ENCODE measurements at regions not wholly inside any gene's neighbourhood (a gene's known extent, or its start where the extent isn't known, plus 50 kb on each side); places are given as distances from the start of the nearest gene placed in this dataset.

DNA sequence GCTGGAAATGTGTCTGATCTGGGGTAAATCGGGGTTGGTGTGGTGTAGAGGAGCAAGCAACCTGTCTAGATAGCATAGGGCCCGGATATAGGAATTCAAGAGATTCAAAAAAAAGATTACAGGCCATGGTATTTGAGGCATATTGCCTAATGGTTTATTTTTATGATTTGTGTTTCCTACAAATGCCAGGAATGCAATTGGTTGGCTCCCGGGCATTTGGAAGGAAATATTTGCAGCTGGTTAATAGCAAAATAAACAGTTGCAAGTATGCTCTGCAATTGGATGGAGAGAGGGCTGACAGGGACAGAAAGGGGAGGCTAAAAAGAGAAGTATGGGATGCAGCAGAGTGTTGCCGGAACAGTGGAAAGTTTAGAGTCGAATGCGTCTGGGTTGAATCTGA lies 315.6 kb upstream of the ATP2B1 start:
- TF ChIP-seq CTCF (IDR thresholded peaks at IDR 0.05; ENCODE audit: low read depth, low read length) (no peak), EZH2phosphoT487 (IDR thresholded peaks at IDR 0.05; ENCODE audit: low read depth) (no peak)
